A673 (cell line): ENCODE measurements at regions not wholly inside any gene's neighbourhood (a gene's known extent, or its start where the extent isn't known, plus 50 kb on each side); places are given as distances from the start of the nearest gene placed in this dataset.

Experiments used
- BruUV-seq: library from RNA; stranded (reverse); fragments of 400-500 nt; replicated peaks from 2 replicates; lab custom pipeline; 2021; lab: Mats Ljungman, UMichigan
- CTCF ChIA-PET: fragments of 300-600 bp; sonication (Branson Sonifier 250); formaldehyde crosslinking; loops from one replicate; lab custom pipeline; 2022; ENCODE audit warnings: antibody characterized with exemption; lab: Charles Lee
- POLR2A ChIA-PET: fragments of 300-600 bp; sonication (Branson Sonifier 250); formaldehyde crosslinking; loops from one replicate; lab custom pipeline; 2022; ENCODE audit warnings: antibody characterized with exemption; ENCODE audit not compliant: low non-redundant PET; lab: Charles Lee
- DNase-seq: peaks from one replicate; pipeline ENCODE4 v3.0.0-alpha.2; 2015; ENCODE audit warnings: low spot score
- H3K27ac ChIP-seq: fragments of 200-600 bp; sonication (generic); 2 replicates; pipeline ENCODE4 v1.5.1; 2016; ENCODE audit warnings: mixed run types, low read depth, mild to moderate bottlenecking, mixed read lengths, antibody characterized with exemption, low read length; ENCODE audit not compliant: poor library complexity, severe bottlenecking
- H3K27me3 ChIP-seq: fragments of 200-600 bp; sonication (generic); replicated peaks from 2 replicates; pipeline ENCODE4 v1.6.1; 2017; ENCODE audit warnings: mixed run types, low read depth, mild to moderate bottlenecking, mixed read lengths, antibody characterized with exemption, low read length; ENCODE audit not compliant: insufficient read depth, poor library complexity
- H3K36me3 ChIP-seq: fragments of 200-600 bp; sonication (generic); 2 replicates; pipeline ENCODE4 v1.6.1; 2016; ENCODE audit warnings: mixed run types, mild to moderate bottlenecking, mixed read lengths, antibody characterized with exemption, low read length; ENCODE audit not compliant: insufficient read depth, poor library complexity, severe bottlenecking
- H3K4me1 ChIP-seq: fragments of 200-600 bp; sonication (generic); 2 replicates; pipeline ENCODE4 v1.6.1; 2017; ENCODE audit warnings: mixed run types, mild to moderate bottlenecking, mixed read lengths, antibody characterized with exemption, low read length; ENCODE audit not compliant: insufficient read depth, poor library complexity, severe bottlenecking
- H3K4me3 ChIP-seq: fragments of 200-600 bp; sonication (generic); 2 replicates; pipeline ENCODE4 v1.5.1; 2016; ENCODE audit warnings: low read depth, mixed run types, mild to moderate bottlenecking, mixed read lengths, low read length; ENCODE audit not compliant: poor library complexity, severe bottlenecking
- H3K9me3 ChIP-seq: fragments of 200-600 bp; sonication (generic); 2 replicates; pipeline ENCODE4 v1.6.1; 2016; ENCODE audit warnings: mixed run types, low read depth, mild to moderate bottlenecking, mixed read lengths, antibody characterized with exemption, low read length; ENCODE audit not compliant: poor library complexity, severe bottlenecking
- EZH2 ChIP-seq: fragments of 200-600 bp; sonication (generic); IDR thresholded peaks from 2 replicates; pipeline ENCODE4 v1.6.1; 2017; ENCODE audit warnings: borderline replicate concordance, low read depth, mild to moderate bottlenecking, mixed read lengths, antibody characterized with exemption, low read length; ENCODE audit not compliant: poor library complexity, severe bottlenecking
- intact Hi-C: fragments of 100-400 bp; cut with micrococcal nuclease; formaldehyde crosslinking; loops from one replicate; pipeline ENCODE4 v1.10.0; 2022; ENCODE audit not compliant: unreplicated experiment
- TF ChIP-seq, protein P1 (sequence below): fragments of 300-800, 200-600 bp; sonication (generic); conservative IDR thresholded peaks from 2 replicates; pipeline ENCODE4 v1.5.1; 2017; ENCODE audit warnings: low read depth, mild to moderate bottlenecking, antibody characterized with exemption, low read length, moderate library complexity, mixed read lengths

DNA sequence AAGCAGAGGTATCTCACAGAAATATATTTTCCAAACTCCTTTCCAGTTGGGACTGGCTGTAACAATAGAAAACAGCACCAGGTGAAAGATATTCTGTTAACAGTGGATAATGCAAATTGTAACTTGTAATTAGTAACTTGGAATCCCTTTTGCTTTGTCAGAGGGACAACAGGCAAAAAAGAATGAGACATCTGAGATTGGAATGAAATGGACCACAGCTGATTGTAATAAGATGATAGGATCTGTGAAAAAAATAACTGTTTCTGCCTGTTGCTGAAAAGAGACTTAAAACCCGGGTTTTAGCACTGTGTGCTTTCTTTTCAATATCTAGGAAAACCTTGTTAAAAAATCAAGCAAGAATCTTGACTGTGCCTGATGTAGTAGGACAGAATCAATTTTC lies 655.7 kb downstream of the METTL15 start:
- BruUV-seq, result no TSS peak
- POLR2A ChIA-PET, result no interaction called here
- Histone ChIP-seq H3K27me3 (no peaks in the 10 kb centered on the region), H3K4me1 (no peaks in the 10 kb centered on the region), H3K36me3 (no peaks in the 10 kb centered on the region), H3K9me3 (no peaks in the 10 kb centered on the region), H3K27ac (no peak overlapping the region), H3K4me3 (no peak overlapping the region)
- TF ChIP-seq EZH2, result no peak
- TF ChIP-seq, protein P1, sequence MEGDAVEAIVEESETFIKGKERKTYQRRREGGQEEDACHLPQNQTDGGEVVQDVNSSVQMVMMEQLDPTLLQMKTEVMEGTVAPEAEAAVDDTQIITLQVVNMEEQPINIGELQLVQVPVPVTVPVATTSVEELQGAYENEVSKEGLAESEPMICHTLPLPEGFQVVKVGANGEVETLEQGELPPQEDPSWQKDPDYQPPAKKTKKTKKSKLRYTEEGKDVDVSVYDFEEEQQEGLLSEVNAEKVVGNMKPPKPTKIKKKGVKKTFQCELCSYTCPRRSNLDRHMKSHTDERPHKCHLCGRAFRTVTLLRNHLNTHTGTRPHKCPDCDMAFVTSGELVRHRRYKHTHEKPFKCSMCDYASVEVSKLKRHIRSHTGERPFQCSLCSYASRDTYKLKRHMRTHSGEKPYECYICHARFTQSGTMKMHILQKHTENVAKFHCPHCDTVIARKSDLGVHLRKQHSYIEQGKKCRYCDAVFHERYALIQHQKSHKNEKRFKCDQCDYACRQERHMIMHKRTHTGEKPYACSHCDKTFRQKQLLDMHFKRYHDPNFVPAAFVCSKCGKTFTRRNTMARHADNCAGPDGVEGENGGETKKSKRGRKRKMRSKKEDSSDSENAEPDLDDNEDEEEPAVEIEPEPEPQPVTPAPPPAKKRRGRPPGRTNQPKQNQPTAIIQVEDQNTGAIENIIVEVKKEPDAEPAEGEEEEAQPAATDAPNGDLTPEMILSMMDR, result no peak
- DNase-seq, result no peak
- intact Hi-C loops, result no loop called here
- CTCF ChIA-PET, result no interaction called here

DNA sequence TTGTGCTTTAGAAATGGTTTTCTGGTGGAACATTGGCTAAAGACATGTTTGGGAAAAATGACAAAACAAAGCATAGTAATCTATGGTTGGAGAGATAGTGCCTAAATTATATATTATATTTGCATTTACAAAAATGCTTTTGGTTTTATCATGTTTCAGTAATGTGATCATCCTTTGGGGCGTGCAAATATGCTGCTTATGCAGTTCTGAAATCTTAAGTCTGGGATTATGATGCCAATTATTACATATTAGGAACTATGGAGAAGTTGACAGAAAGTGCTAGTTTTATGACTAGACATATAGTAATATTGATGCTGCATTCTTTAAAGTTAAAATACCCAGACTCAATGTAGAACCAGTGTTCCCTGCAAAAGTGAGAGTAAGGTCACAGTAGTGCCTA lies 655.0 kb downstream of the METTL15 start:
- ChIA-PET POLR2A (no interaction called here), CTCF (no interaction called here)
- Histone ChIP-seq H3K4me3 (no peak overlapping the region), H3K9me3 (no peaks in the 10 kb centered on the region), H3K36me3 (no peaks in the 10 kb centered on the region), H3K4me1 (no peaks in the 10 kb centered on the region), H3K27ac (no peak overlapping the region), H3K27me3 (no peaks in the 10 kb centered on the region)
- no TSS peak for BruUV-seq
- DNase-seq, result no peak
- intact Hi-C loops, result no loop called here
- TF ChIP-seq, protein P1, result no peak
- no peak for TF ChIP-seq EZH2

DNA sequence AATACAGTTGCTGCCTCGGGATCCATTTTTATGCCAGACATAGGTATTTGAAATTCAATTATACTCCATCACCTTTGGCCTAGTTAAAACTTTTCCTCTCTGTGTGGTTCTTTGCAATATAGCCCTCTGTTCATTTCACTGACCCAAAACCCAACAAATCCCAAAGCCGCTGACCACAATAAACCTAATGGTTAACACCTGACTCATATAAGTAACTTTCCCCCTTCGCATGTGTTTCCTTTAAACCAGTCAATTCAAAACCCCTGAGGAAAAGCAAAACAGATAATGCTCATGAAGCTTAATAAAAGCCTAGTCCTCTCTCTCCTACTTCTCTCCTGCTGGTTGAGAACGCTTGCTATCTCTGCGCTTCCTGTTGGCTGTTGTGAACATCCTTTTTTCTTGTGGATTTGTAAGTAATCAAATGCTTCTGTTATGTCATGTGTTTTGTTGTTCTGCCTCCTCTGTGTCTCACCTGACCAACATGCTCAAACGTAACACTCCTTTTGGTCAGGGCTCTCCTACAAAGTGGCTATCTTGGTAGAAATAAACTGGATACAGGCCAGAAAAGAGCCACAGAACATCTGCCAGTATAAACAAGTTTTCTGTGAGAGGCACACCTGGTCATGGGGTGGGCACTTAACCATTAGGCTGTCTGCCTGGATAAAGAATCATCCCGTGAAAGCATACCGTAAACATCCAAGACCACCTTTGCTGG lies 652.6 kb downstream of the METTL15 start:
- Histone ChIP-seq H3K4me1 (no peaks in the 10 kb centered on the region), H3K27ac (no peak overlapping the region), H3K9me3 (no peaks in the 10 kb centered on the region), H3K36me3 (no peaks in the 10 kb centered on the region), H3K27me3 (no peaks in the 10 kb centered on the region), H3K4me3 (no peak overlapping the region)
- no peak for DNase-seq
- BruUV-seq, result no TSS peak
- intact Hi-C loops, result no loop called here
- CTCF ChIA-PET, result no interaction called here
- TF ChIP-seq, protein P1, result no peak
- TF ChIP-seq EZH2, result no peak
- POLR2A ChIA-PET, result no interaction called here
